ENCODE measurements at regions not wholly inside any gene's neighbourhood (a gene's known extent, or its start where the extent isn't known, plus 50 kb on each side); places are given as distances from the start of the nearest gene placed in this dataset.

DNA sequence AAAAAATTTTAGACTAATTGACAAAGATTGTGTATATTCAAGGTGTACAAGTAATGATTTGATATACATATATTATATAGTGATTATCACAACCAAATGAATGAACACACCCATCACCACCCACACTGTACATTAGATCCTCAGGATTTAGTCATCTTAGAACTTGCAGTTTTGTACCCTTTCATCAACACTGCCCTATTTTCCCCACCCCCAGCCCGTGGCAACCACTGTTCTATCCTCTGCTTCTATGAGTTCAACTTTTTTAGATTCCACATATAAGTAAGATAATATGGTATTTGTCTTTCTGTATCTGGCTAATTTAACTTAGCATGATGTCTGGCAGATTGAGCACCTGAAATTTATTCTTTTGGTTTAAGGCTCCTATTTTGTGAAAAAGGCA, 173.6 kb downstream of the IER5 start:
- TF ChIP-seq, protein P1, sequence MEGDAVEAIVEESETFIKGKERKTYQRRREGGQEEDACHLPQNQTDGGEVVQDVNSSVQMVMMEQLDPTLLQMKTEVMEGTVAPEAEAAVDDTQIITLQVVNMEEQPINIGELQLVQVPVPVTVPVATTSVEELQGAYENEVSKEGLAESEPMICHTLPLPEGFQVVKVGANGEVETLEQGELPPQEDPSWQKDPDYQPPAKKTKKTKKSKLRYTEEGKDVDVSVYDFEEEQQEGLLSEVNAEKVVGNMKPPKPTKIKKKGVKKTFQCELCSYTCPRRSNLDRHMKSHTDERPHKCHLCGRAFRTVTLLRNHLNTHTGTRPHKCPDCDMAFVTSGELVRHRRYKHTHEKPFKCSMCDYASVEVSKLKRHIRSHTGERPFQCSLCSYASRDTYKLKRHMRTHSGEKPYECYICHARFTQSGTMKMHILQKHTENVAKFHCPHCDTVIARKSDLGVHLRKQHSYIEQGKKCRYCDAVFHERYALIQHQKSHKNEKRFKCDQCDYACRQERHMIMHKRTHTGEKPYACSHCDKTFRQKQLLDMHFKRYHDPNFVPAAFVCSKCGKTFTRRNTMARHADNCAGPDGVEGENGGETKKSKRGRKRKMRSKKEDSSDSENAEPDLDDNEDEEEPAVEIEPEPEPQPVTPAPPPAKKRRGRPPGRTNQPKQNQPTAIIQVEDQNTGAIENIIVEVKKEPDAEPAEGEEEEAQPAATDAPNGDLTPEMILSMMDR (IDR thresholded peaks at IDR 0.05) = no peak
- no peak for TF ChIP-seq POLR2A (IDR thresholded peaks at IDR 0.05)
